SJCRH30 (cell line): ENCODE measurements at regions not wholly inside any gene's neighbourhood (a gene's known extent, or its start where the extent isn't known, plus 50 kb on each side); places are given as distances from the start of the nearest gene placed in this dataset.

Experiments used
- DNase-seq, 2 experiments: peaks; one replicate each; pipeline ENCODE4 v3.0.0-alpha.2; 2015 to 2020
- H3K27ac ChIP-seq: fragments of 250-450 bp; sonication (Bioruptor Pico); 2 replicates; pipeline ENCODE4 v1.5.1; 2020; ENCODE audit warnings: mild to moderate bottlenecking, moderate library complexity
- H3K27me3 ChIP-seq: fragments of 250-450 bp; sonication (Bioruptor Pico); 2 replicates; pipeline ENCODE4 v1.5.1; 2020; ENCODE audit warnings: mild to moderate bottlenecking, moderate library complexity
- H3K36me3 ChIP-seq: fragments of 250-450 bp; sonication (Bioruptor Pico); 2 replicates; pipeline ENCODE4 v1.5.1; 2020; ENCODE audit warnings: mild to moderate bottlenecking, moderate library complexity
- H3K4me1 ChIP-seq: fragments of 250-450 bp; sonication (Bioruptor Pico); 2 replicates; pipeline ENCODE4 v1.5.1; 2020; ENCODE audit warnings: mild to moderate bottlenecking, moderate library complexity
- H3K4me3 ChIP-seq: fragments of 250-450 bp; sonication (Bioruptor Pico); 2 replicates; pipeline ENCODE4 v1.5.1; 2020; ENCODE audit warnings: mild to moderate bottlenecking, moderate library complexity
- H3K9me3 ChIP-seq: fragments of 250-450 bp; sonication (Bioruptor Pico); replicated peaks from 2 replicates; pipeline ENCODE4 v1.5.1; 2020; ENCODE audit warnings: mild to moderate bottlenecking, moderate library complexity

DNA sequence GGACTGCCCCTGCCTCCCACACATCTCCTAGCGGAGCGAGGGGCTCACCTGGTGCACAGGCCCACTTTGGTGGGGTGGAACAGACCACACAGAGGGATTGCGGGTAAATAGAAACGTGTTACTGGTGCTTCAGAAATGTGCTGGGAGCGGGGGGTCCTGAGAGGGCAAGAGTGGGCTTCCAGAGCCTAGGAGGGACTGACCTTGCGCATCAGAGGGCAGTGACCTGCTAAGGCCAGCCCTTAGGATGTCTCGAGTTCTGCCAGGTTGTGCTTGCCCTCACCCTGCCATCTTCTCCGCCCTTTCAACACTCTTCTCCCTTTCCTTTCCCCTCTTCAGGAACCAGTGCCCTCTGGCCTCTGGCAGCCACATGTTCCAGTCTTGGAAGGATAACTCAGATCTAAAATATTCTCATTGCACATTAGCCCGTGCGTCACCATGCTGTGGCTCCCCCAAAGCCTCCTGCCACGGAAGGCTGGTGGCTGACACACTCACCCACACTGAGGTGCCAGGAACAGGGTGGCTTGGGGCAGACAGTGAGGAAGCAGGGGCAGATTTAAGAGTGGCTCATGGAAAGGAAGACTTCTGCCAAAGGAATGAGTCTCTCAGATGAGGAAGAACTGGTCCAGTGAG lies 89.6 kb downstream of the MCFD2 start:
- Histone ChIP-seq H3K4me1 (no peaks in the 10 kb centered on the region), H3K27ac (no peak overlapping the region), H3K36me3 (0 out of 2 replicates have a peak, but pooled peaks cover 2% of the 10 kb centered on the region), H3K27me3 (peaks cover 3% of the 10 kb centered on the region; the same call in 1 of the 2 replicates), H3K9me3 (0 out of 2 replicates have a peak, but pooled peaks cover 6% of the 10 kb centered on the region), H3K4me3 (no peak overlapping the region)
- no peak for DNase-seq

DNA sequence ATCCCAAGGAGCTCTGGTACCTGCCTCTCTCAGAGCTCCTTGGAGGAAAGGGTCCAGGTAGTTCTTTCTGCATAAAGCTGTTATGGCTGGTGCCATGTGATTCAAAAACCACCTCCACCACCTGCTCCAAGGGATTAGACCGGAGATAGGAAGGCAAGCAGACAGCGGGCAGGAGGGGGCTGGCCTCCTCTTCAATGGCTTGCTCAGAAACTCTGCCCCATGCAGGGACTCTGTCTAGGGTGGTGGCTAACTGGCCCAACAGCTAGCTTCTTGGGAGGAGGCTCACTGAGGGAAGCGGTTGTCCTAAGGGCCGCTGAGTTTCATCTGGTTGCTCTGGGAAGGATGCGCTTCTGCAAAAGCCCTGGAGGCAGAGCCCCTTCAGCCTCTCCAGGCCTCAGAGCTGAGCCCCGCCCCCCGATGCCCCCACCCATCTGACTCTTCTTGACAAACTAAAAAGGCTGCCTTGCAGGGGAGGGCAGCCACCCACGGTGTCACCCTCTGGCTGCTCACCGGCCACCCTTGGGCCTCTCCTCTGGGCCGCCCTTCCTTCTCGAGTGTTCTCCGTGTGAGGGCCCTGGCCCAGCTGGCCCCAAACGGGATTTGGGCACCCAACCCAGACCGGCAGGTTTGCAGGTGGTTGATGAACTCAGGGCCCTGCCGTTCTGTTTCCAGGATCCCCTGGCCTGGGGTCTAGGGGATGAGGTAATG lies 90.2 kb downstream of the MCFD2 start:
- H3K9me3 ChIP-seq: 0 out of 2 replicates have a peak, but pooled peaks cover 3% of the 10 kb centered on the region
- DNase-seq: no peak
- no peak overlapping the region for H3K27ac ChIP-seq
- no peak overlapping the region for H3K4me3 ChIP-seq
- H3K27me3 ChIP-seq: peaks cover 3% of the 10 kb centered on the region; the same call in 1 of the 2 replicates
- no peaks in the 10 kb centered on the region for H3K4me1 ChIP-seq
- 0 out of 2 replicates have a peak, but pooled peaks cover 2% of the 10 kb centered on the region for H3K36me3 ChIP-seq

DNA sequence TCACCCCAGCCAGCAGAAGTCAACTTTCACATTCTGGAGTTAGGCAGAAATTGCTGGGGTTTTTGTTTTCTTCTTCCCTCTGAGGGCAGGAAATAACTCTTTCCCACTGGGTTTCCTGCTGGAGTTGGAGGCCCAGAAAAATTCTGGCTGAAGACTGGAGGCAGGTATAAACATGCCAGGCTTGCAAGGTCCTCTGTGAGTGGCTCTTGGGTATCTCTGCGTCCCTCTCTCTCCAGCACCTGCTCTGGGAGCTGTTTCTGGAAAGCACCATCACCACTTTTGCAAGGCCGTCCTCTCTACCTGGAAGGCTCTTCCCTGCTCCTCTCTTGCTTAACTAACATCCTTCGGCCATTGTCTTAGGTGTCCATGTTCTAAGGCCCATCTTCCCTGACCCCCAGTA lies 91.0 kb downstream of the MCFD2 start:
- DNase-seq: no peak
- no peak overlapping the region for H3K4me3 ChIP-seq
- no peaks in the 10 kb centered on the region for H3K4me1 ChIP-seq
- peaks cover 3% of the 10 kb centered on the region; the same call in 1 of the 2 replicates for H3K27me3 ChIP-seq
- 0 out of 2 replicates have a peak, but pooled peaks cover 2% of the 10 kb centered on the region for H3K36me3 ChIP-seq
- no peak overlapping the region for H3K27ac ChIP-seq
- H3K9me3 ChIP-seq: no peaks in the 10 kb centered on the region

DNA sequence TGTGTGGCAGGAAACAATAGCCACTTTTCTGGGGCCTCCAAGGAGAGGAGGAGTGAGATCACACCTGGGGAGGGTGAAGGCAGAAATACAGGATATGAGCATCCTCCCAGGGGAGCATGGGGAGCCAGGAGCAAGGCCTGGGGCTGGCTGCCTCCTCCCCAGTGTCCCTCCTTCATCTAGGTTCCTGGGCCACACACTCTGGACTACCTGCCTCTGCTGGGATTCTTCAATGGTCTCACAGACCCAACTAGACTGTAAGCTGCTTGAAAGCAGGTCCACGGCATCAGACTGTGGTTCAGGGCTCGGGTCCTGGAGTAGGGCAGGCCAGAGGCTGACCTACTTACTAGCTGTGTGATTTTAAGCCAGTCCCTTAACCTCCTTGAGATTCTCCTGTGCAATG lies 94.0 kb downstream of the MCFD2 start:
- no peak for DNase-seq
- Histone ChIP-seq H3K36me3 (0 out of 2 replicates have a peak, but pooled peaks cover 2% of the 10 kb centered on the region), H3K4me3 (no peak overlapping the region), H3K27ac (no peak overlapping the region), H3K9me3 (no peaks in the 10 kb centered on the region), H3K4me1 (no peaks in the 10 kb centered on the region), H3K27me3 (peaks cover 3% of the 10 kb centered on the region; the same call in 1 of the 2 replicates)

DNA sequence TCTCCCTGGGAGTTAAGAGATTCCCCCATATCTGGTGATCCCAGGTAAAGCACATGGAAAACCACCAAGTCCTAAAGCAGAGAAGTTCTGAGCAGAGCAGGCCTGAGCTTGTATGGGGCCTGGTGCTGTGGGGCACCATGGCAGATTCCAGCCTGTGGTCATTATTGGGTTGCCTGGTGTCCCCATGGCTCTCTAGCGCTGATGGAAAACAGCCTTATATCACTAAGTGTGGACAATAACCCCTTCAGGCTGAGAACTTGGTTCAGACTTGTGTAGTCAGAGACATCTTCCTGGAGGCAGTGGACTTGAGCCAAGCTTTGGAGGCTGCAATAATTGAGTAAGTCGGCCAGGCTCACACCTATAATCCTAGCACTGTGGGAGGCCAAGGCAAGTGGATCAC lies 96.8 kb downstream of the MCFD2 start:
- Histone ChIP-seq H3K36me3 (0 out of 2 replicates have a peak, but pooled peaks cover 2% of the 10 kb centered on the region), H3K27ac (no peak overlapping the region), H3K4me3 (no peak overlapping the region), H3K27me3 (peaks cover 8% of the 10 kb centered on the region; the same call in 1 of the 2 replicates), H3K4me1 (no peaks in the 10 kb centered on the region), H3K9me3 (no peaks in the 10 kb centered on the region)
- DNase-seq: no peak

DNA sequence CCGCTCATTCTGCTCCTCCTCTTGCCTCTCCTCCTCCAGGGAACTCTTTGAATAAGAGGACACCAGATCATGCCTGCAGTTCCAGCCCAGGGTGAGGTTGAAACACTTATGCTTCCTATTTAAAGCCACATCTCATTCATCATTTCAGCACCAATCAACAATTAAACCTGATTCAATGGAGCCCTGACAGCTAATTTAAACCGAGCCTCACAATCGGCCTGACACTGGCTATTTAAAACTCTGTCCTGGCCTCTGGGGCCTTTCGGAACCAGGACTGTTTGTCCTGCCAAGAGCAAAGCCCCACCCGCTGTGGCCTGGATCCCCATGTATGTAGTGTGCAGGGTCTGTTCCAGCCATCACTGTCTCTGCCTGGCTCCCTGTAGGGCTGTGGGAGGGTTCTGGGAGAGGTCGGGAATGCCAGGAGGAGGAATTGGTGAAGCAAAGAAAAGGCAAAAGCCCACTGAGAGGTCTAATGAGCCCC lies 97.4 kb downstream of the MCFD2 start:
- no peaks in the 10 kb centered on the region for H3K4me1 ChIP-seq
- H3K4me3 ChIP-seq: no peak overlapping the region
- no peak overlapping the region for H3K27ac ChIP-seq
- peaks cover 5% of the 10 kb centered on the region; the same call in 1 of the 2 replicates for H3K27me3 ChIP-seq
- H3K36me3 ChIP-seq: 0 out of 2 replicates have a peak, but pooled peaks cover 2% of the 10 kb centered on the region
- H3K9me3 ChIP-seq: no peaks in the 10 kb centered on the region
- no peak for DNase-seq

DNA sequence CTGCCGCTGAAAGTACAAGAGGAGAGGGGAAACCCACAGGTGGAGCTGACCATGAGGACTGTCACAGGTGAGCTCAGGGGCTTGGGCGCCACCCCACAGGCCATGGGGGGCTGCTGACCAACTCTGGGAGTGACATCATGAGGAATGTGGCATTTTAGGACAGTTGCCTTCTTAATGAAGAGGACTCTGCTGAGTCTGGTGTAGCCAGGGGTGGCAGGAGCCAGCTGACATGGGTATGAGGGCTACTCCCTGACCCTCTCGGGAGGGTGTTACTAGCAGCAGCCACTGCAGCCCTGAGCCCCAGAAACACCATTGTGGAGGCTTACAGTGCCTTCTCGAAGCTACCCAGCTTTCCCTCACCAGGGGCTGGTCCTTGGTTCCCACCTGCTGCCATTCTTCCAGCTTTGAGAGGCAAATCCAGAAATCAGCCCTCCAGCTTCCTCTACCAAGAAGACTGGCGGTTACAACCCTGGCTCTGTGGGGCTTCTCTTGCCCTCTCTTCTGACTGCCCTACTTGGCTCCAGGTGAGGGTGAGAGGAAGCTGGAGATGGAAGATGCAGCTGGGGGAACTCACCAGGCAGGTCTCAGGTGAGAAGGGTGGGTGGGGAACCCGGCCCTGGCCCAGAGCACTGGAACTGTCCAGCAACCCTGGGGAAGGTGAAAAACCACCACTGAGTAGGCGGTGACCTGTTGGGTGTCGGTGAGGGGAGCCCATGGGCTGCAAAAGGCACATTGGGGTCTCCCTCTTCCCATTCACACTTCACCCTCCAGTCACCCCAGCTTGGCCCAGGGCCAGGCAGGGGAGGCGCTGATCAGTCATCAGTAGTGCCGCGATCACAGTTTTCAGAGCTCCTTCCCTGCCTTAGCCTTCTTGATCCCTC lies 98.5 kb downstream of the MCFD2 start:
- no peak for DNase-seq
- Histone ChIP-seq H3K27ac (no peak overlapping the region), H3K4me3 (no peak overlapping the region), H3K9me3 (no peaks in the 10 kb centered on the region), H3K4me1 (peaks cover under 1% of the 10 kb centered on the region; the same call in 1 of the 2 replicates), H3K36me3 (no peaks in the 10 kb centered on the region), H3K27me3 (peaks cover 5% of the 10 kb centered on the region; the same call in 1 of the 2 replicates)

DNA sequence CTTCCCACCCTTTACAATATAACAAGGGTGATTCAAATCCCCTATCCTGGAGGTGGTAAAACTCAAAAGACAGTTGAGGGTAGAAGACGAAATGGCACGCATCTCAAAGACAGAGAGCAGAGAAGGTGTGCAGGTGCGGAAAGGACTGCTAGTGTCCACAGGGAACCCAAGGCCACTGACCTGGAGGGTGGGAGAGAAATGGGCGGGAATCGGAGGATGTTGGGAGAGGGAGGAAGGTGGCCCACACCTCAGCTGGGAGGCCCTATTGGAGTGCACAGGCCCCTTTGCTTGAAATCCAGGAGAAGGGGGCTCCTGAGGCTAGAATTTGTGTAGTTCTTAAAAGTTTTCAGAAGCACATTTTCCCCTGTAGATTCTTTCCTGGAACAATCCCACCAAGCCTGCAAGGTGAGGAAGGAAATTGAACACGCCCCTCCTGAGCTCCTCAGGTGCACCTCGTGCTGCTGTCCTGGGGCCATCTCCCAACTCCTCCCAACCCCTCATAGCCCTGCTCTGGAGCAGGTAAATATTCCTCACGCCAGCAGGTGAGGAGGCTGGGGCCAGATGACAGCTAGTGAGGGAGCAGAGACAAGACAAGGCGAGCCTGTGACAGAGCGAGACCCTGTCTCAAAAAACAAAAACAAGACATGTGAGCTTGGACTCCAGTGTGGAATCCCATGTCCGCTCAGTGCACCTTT lies 99.3 kb downstream of the MCFD2 start:
- H3K4me1 ChIP-seq: peaks cover 4% of the 10 kb centered on the region
- peaks cover 10% of the 10 kb centered on the region; the same call in 1 of the 2 replicates for H3K27me3 ChIP-seq
- H3K9me3 ChIP-seq: no peaks in the 10 kb centered on the region
- H3K36me3 ChIP-seq: no peaks in the 10 kb centered on the region
- no peak overlapping the region for H3K27ac ChIP-seq
- no peak overlapping the region for H3K4me3 ChIP-seq
- no peak for DNase-seq

DNA sequence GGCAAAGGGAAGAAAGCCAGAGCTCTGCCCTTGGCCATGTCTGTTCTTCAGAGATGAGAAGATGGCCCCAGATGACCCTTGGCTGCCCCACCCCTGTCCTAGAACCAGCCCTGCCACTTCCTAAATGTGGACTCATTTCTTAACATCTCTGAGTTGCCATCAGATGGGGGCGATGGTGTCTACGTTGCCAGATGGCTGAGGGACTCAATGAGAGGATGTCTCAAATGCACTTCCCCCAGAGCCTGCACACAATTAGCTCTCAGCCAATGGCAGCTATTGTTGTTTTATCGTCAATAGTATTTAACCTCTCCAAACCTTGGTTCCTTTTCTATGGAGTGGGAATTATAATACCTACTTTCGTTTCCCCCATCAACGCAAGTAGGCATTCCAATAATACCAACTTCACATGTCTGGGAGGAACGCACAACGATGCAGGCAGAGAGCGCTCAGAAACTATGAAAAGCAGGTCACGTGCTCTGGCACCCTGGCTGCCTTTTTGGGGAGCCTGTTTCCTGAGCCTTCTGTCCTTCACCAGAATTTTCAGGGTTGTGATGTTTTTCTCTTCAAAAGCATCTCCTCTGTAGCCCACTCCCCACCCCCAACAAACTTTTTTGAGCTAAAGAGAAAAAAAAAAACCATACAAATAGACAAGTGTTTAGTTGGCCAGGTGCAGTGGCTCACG lies 100.3 kb downstream of the MCFD2 start:
- Histone ChIP-seq H3K4me1 (peaks cover 4% of the 10 kb centered on the region), H3K9me3 (no peaks in the 10 kb centered on the region), H3K27me3 (peaks cover 10% of the 10 kb centered on the region; the same call in 1 of the 2 replicates), H3K27ac (no peak overlapping the region), H3K4me3 (no peak overlapping the region), H3K36me3 (no peaks in the 10 kb centered on the region)
- DNase-seq: no peak

DNA sequence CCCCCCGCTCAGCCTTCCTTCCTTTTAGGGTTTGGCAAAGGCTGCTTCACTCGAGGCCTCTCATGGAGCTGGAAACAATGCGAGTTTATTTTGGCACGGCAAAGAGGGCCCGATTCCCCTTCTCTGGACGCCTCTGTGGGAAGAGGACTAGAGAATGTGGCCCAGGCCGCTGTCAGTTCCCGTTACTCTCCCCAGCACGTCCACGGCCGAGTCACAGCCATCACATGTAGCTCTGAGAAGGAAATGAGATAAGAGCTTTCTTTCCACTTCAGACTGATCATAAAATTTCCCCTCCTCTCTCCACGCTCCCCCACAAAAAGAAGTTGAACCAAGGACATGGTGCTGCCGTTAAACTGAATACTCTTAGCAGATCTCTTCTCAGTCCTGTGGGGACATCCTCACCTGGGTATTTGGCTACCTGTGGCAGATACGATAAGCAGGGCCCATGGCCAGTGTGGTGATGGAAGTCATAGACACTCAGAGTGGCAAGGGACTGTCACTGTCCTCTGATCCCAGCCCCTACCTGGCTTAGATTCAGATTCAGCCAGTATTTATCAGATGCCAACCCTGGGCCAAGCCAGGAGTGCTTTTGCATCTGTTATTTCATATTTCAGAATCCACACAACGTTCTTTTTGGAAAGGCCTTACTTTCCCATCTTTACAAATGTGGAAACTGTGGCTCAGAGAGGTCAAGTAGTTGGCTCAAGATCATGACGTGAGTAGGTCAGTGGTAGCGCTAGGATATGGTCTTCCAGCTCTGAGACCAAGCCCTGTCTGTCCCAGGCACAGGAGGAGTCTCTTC lies 101.2 kb downstream of the MCFD2 start:
- Histone ChIP-seq H3K4me3 (no peak overlapping the region), H3K36me3 (no peaks in the 10 kb centered on the region), H3K9me3 (peaks cover 4% of the 10 kb centered on the region), H3K4me1 (peaks cover 4% of the 10 kb centered on the region), H3K27me3 (peaks cover 10% of the 10 kb centered on the region), H3K27ac (no peak overlapping the region)
- no peak for DNase-seq

DNA sequence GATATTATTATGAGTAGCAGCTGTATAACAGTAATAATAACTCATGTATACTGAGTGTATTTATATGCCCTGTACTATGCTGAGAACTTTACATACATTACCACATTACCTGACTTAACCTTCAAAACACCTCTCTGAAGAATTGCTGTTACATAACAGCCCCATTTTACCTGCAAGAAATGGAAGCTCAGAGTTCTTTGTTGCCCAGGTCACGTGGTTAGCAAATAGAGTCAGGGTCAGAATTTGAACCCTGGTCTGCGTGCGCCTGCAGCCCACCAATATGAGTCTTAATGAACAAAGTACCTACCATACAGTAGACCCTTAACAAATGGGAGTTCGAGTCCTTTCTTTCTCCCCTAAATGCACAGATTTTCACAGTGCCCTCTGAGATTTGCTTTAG lies 101.9 kb downstream of the MCFD2 start:
- H3K27me3 ChIP-seq: peaks cover 10% of the 10 kb centered on the region
- H3K4me1 ChIP-seq: peaks cover 4% of the 10 kb centered on the region
- no peak overlapping the region for H3K27ac ChIP-seq
- no peak overlapping the region for H3K4me3 ChIP-seq
- no peak for DNase-seq
- no peaks in the 10 kb centered on the region for H3K36me3 ChIP-seq
- H3K9me3 ChIP-seq: peaks cover 6% of the 10 kb centered on the region

DNA sequence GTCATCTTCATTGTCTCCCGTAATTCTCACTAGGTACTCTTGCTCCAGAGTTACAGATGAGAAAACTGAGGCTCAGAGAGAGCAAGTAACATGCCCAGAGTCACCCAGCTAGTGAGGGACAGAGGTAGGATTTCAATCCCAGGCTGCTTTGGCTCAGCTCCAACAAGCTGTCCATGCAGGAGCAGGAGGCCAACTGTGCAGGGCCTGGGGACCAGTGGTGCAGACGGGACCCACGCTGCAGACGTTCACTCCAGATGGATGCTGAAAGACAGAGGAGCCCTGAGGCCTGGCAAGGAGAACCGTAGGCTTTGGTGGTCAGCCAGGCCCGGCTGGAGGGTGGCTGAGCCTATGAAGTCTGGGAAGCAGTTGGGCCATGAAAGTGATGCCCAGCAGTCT lies 102.6 kb downstream of the MCFD2 start:
- DNase-seq: peak; percentile 47 to 62
- H3K4me1 ChIP-seq: peaks cover 4% of the 10 kb centered on the region
- no peak overlapping the region for H3K27ac ChIP-seq
- no peaks in the 10 kb centered on the region for H3K36me3 ChIP-seq
- H3K9me3 ChIP-seq: peaks cover 6% of the 10 kb centered on the region
- no peak overlapping the region for H3K4me3 ChIP-seq
- peaks cover 10% of the 10 kb centered on the region for H3K27me3 ChIP-seq
